ENCODE measurements at regions not wholly inside any gene's neighbourhood (a gene's known extent, or its start where the extent isn't known, plus 50 kb on each side); places are given as distances from the start of the nearest gene placed in this dataset.

DNA sequence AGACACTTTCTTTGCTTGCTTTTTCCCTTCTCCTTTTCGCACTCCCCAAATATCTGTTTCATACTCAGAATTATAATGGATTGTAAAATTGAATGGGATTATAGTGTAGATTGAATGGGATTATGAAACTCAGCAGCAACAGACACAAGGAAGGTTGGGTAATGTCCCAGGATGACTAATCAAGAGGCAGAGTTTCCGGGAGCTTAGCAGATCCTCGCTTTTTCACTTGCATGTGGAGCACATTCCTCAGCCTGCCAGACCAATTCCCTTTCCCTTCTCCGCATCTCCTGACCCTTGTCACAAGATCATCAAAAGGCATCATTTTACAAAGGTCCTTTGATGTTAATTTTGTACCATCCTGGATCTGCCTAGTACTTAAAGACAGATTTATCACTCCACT lies 55.1 kb upstream of the SLC1A1 start:
- ATAC-seq = no peak
- intact Hi-C loops (cut with DNase I) = no loop called here

DNA sequence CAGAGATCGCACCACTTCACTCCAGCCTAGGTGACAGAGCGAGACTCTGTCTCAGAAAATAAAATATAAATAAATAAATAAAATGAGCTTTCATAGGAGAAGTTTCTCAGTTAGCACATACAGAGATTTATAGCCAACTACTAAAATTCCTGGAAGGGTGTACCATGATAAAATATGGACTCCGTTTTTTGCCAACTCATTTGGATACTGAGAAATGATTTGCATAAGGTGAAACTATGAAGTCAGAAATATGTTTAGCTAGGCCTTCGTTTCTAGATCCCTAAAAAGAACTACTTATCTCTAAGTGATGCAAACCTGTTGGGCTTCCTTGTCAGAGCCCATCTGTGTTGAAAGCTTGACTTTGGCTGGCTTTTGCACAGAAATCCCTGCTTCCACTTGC lies 56.9 kb upstream of the SLC1A1 start:
- intact Hi-C loops (cut with DNase I) = no loop called here
- no peak for ATAC-seq
- DNase-seq = no peak

More for the DNA sequence above, 55.1 kb upstream of the SLC1A1 start:
- no peak for DNase-seq

DNA sequence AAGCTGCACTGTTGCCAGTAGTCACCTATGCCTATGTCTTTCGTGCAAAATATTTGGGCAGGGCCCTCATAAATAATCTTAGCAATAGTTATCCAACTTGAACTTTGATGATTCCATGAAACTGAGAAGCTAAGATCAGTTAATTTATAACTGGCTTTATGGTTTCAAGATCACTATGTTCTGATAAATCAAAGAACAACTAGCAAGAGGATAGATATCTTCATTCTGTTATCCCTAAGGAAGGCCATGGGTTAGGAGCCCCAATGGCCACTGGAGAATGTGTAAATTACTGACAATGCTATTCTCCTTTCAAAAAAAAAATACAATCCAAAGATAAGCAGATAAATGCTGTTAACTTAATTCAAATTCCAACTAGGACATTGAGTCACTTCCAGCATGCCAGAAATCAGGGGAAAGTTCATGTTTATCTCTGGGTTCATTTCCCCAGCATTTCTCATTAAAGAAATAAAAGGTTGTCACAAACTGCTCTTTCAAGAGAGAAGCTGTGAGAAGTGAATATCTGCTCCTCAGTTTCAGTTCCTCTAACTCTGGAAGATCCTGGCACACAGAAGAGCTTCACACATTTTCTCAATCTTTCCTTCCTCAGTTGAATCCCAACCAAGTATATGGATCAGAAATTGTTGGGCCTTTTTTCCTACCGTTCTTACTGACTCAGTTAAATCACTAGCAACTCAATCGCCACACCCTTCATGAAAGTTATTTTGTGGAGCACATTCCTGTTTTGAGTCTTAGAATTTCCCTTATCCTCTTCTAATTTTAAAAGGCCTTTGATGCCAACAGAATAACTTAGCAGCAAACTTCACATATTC lies 59.6 kb upstream of the SLC1A1 start:
- ATAC-seq = peak in 1 of 2 donors; percentile 25
- DNase-seq = no peak
- intact Hi-C loops (cut with DNase I) = no loop called here

DNA sequence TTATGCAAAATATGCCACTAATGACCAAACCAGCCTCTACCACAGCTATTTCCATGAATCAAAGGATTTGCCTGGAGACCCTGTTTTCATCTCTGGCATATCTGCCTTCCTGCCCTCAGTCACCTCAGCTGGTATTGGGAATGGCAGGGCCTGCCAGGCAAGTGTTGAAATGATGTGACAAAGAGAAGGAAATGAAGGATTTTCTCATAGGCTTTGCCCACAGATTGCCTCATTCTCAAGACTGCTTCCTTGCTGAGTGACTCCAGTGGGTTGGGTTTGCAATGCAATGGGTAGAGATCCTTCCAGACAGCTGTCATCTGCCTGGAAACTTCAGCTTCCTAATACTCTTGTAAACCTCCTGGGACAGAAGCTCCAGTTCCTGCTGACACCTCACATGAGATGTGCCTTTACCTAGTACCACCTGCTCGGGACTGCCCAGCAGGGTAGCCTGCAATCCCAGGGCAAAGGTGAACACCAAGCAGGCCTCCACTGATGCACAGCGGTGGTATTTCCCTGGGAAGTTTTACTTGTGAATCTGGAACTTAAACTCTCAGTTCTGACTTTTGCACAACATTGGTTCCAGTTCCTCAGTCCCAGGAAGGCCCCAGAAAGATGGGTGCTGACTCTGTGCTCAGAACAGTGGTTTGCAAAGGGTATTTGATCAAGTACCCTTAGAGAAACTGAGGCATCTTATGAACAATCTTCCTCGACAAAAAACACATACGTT lies 64.8 kb upstream of the SLC1A1 start:
- intact Hi-C loops (cut with DNase I) = no loop called here
- peak in 1 of 2 donors; percentile 63 for ATAC-seq
- DNase-seq = no peak

DNA sequence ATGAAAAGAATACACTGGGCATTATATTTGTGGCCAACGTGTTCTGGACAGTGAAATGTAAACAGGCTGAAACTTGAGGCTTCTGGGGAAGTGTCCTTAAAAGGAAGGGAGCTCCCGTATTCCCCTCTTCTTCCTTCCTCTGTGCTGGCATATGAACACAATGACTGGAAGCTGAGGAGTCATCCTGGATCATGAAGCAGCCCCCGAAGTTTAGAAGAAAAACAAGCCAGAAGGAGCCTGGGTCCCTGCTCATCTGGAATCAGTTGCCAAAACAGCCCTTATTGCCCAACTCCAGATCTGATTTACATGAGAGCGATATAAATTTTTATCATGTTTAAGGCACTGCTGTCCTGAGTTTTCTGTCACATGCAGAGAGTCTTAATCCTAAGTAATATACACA lies 65.4 kb upstream of the SLC1A1 start:
- intact Hi-C loops (cut with DNase I) = no loop called here

DNA sequence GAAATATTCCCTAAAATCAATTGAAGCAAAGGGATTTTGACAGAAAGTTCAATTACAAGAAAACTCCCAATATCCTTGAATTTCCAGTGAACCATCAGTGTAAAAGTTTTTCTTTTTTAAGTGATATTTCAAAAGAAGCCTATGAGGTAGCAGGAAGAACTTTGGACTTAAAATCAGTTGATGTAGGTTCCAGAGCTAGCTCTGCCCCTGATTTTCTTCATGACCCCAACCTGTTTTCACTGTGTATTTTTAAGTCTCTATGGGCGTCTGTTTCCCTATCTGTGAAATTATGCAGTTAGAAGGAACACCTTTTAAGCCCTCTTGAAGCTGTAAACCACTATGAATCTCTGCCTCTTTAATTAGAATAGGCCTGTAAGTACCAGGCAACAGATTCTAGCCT lies 66.2 kb upstream of the SLC1A1 start:
- no peak for ATAC-seq
- intact Hi-C loops (cut with DNase I) = no loop called here
- no peak for DNase-seq

More for the DNA sequence above, 65.4 kb upstream of the SLC1A1 start:
- DNase-seq (no peak), ATAC-seq (no peak)

DNA sequence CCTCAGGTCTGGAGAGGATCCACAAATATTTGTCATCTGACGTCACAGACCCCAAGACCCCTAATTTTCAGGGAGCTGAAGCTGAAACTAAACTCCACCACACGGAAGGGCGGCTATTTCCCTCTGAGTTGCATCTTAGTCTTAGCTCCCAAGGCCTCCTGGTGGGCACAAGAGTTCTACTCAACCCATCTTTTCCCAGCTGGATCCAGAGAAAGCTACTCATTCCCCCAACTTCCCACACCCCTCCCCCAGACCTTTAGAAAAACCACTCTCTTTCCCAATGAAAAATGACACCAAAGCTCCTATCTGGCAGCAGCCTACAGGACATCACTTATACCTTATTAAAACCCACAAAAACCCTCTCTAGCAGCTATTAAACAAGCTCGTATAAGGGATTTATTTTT lies 67.1 kb upstream of the SLC1A1 start:
- ATAC-seq = no peak
- intact Hi-C loops (cut with DNase I) = no loop called here

DNA sequence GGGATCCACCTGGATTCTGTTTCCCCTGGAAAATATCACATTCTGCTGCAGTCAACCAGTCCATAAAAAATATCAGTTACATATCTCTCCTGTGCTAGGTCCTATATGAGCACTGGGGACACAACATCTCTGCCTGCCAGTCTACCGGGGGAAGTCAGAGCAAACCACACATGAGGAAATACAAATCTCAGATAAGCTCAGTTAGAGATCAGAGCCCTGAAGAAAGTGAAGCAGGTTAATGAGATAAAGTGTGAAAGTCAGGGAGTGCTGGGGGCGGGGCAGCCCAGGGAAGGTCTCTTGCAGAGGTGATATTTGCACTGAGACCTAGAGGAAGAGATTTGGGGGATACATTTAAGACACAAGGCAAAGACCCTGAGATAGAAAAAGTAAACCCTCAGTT lies 67.8 kb upstream of the SLC1A1 start:
- ATAC-seq = no peak
- intact Hi-C loops (cut with DNase I) = no loop called here
- no peak for DNase-seq

More for the DNA sequence above, 67.1 kb upstream of the SLC1A1 start:
- no peak for DNase-seq

DNA sequence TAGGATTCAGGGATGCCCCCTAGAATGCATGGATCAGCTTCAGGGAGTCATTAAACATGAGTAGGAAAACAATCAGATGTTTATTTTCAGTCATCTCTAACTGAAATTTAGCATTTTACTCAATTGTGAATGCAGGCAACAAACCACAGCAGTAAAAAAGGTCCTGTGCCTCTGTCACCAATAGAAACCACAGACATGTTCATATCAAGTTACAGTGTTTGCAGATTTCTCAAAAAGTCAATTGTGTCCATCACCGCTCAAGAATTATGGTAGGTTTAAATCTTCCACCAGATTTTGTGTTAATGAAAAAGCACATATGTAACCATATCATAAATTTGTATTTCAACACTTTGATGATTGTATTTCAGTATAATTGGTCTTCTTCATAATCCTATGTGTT lies 68.4 kb upstream of the SLC1A1 start:
- no peak for DNase-seq
- intact Hi-C loops (cut with DNase I) = no loop called here
- ATAC-seq = no peak

DNA sequence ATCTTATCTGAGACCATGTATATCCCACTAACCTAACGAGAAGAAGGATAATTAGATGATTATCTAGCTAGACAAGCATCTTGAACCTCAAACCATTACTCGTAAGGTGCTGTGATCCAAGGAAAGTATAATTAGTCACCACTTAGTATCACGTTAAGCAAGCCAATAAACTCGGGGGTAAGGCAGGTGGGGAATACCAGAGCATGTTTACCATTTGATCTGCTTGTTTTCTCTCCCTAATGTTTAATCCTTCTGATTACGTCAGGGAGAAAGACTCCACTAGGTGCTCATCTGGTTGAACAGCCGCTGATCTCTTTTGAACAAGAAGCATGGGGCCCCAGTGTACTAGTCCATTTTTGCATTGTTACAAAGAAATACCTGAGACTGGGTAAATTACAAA lies 69.9 kb upstream of the SLC1A1 start:
- no peak for DNase-seq
- intact Hi-C loops (cut with DNase I) = no loop called here
- no peak for ATAC-seq

DNA sequence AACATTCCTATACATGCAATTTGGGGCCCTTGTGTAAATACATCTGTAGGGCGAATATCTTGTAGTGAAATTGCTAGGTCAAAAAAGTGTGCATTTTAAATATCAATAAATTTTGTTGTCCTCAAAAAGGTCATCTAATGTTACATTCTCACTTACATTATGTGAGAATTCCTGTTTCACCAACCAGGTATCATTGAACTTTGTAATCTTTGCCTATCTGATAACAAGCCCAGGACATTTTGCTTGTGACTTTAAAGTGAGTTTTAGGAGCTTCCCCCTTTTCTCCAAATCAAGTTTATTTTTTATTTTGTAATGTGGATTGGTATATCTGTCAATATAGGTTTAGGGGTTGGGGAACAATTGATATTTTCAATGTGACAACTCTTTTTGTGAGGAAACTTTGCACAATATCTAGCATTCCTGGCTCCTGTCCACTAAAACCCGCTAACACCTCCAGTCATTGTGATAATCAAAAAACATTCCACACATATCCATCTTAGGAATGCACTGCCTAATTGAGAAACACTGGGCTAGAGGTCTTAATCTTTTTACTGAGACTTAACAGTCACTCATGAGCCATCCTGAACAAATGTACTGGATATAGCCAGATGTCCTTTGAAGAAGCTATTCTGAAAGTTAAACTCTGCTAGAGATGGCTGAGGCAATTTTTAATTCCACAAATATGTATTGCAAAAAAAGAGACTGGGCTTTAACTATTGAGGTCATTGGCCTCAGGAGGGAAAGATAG lies 72.5 kb upstream of the SLC1A1 start:
- DNase-seq = no peak
- intact Hi-C loops (cut with DNase I) = no loop called here
- peak; percentile 8 to 44 for ATAC-seq

DNA sequence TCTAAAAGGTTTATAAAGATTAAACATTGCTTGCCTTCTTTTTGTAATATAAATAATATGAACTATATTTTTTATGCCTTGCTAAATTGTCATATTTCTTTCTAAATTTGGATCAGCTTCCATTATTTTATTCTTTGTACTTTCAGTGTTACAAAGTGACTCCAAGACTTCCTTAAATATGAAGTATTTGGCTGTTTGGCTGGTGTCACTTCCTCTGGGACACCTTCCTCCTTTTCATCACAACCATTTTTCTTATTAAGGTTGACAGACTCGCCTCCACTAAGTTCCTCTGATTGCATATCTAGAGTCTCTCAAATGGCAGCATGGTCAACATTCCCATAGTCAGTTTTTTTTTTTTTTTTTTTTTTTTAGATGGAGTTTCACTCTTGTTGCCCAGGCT lies 73.8 kb upstream of the SLC1A1 start:
- no peak for ATAC-seq
- intact Hi-C loops (cut with DNase I) = no loop called here
- DNase-seq = no peak

DNA sequence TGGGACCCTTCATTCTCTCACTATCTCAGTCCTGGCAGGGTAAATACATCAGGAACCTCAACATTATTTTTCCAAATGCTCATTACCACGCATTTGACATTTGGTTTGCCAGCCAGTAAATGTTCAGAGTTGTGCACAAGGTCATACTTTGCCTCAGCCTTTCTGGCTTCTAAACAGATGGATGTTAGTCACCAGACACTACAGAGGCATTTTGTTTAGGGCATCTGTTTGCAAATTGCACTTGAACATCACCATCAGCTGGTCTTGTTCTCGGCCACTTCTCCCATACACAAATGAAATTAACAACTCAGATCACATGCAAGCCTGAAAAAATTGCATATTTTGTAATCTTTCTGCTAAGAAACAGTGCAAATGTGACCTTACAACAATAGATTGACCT lies 75.0 kb upstream of the SLC1A1 start:
- ATAC-seq (no peak), DNase-seq (no peak)
- intact Hi-C loops (cut with DNase I) = no loop called here

DNA sequence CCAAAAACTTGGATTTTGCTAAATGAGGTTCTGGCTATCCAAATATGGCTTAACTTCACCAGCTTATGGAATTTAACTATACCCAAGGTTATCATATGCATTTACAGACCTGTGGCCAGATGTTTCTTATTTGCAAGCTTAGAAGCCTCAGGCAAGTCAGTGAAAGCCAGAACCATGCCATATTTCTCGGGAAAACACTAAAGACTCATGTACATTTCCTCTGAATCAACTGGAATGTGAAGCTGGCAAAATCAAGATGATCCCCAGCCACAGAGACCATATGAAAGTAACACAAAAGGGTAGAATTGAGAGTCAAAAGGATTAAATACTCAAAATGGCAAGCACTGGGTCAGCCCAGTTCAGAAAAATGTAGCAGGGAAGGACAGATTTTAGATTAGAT lies 76.4 kb upstream of the SLC1A1 start:
- no peak for ATAC-seq
- no peak for DNase-seq
- intact Hi-C loops (cut with DNase I) = no loop called here

DNA sequence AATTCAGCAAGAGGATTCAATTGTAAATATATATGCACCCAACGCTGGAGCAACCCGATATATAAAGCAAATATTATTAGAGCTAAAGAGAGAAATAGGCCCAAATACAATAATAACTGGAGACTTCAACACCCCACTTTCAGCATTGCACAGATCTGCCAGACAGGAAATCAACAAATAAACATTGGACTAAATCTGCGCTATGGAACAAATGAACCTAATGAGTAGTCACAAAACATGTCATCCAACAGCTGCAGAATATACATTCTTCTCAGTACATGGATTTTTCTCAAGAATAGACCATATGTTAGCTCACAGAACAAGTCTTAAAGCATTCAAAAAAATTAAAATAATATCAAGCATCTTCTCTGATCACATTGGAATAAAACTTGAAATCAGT lies 86.1 kb upstream of the SLC1A1 start:
- no peak for DNase-seq
- intact Hi-C loops (cut with DNase I) = no loop called here

DNA sequence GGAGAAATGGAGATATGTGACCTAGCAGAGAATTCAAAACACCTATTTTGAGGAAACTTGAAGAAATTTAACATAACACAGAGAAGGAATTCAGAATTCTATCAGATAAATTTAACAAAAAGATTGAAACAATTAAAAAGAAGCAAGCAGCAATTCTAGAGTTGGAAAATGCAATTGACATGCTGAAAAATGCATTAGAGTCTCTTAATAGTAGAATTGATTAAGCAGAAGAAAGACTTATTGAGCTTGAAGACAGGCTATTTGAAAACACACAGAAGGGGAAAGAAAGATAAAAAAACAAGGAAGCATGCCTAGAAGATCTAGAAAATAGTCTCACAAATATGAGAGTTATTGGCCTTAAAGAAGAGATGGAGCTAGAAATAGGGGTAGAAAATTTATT lies 87.8 kb upstream of the SLC1A1 start:
- ATAC-seq (no peak), DNase-seq (no peak)
- intact Hi-C loops (cut with DNase I) = no loop called here

More for the DNA sequence above, 86.1 kb upstream of the SLC1A1 start:
- ATAC-seq = no peak

DNA sequence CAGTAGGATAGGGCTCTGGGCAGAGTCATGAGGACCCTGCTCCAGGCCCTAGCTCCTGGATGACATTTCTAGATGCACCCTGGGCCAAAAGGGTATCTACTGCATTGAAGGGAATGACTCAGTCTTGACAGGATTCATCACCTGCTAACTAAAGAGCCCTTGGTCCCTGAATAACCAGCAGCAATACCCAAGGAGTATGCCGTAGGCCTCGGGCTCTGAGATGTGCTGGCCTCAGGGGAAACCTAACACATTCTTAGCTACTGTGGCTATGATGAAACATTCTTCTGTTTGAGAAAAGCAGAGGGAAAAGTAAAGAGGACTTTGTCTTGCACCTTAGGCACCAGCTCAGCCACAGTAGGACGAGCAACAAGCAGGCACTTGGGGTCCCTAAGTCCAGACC lies 89.5 kb upstream of the SLC1A1 start:
- DNase-seq (no peak), ATAC-seq (no peak)
- intact Hi-C loops (cut with DNase I) = no loop called here

DNA sequence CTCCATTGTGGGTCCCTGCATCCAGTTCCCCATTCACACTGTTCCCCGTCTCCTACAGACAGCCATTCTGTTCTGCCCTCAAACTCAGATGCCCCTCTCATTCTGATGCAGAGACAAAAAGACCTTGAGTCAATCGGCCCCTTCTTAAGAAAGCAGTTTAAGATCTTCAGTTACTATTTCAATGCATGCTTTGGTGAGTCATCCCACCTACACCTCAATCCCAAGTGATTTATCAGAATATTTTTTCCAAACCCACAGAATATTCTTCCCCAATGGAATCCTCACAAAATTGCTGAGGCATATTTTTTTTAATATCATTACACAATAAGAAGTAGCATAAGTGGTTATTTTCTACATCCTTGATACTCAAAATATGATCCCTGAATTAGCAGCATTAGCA lies 92.4 kb upstream of the SLC1A1 start:
- intact Hi-C loops (cut with DNase I) = loop anchor here in 1 of 2 donors (10.0 kb wide), 1 partner anchor 87 kb away; no protein-coding TSS in a partner anchor
- ATAC-seq = no peak
- DNase-seq = no peak

DNA sequence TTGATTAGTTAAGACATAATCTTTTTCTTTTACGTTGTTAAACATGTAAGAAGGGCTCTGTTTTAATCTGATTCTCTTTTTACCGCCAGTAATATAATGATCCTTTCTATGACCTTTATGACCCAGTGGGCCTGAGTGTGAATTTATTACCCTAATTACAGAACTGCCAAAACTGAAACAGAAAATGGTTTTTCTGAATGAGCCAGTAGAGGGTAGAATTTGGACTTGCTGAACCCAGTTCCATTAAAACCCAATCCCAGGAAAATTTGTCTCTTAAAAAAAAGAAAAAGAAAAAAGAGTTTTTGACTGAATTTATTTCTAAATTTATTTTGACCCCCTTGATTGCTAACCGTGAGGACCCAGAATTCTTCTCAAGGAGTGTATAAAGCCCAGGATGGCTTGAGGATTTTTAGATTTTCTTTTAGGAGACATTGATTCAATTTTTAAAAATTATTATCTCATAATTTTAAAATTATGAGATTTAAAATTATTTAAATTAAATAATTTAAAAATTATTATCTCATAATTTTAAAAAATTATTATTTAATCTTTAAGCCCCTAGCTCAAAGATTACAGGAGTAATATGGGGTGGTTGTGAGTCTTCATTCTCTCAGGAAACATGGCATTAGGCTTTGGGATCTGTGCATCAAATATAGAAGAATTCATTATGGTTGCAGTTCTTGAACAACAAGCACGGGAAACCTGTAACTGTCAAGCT lies 94.1 kb upstream of the GLIS3 start:
- DNase-seq (no peak), ATAC-seq (no peak)
- intact Hi-C loops (cut with DNase I) = loop anchor here in 1 of 2 donors (10.0 kb wide), 1 partner anchor 91 kb away; no protein-coding TSS in a partner anchor

Data from left cardiac atrium (tissue), 4 donors.